ENCODE measurements at regions not wholly inside any gene's neighbourhood (a gene's known extent, or its start where the extent isn't known, plus 50 kb on each side); places are given as distances from the start of the nearest gene placed in this dataset.

DNA sequence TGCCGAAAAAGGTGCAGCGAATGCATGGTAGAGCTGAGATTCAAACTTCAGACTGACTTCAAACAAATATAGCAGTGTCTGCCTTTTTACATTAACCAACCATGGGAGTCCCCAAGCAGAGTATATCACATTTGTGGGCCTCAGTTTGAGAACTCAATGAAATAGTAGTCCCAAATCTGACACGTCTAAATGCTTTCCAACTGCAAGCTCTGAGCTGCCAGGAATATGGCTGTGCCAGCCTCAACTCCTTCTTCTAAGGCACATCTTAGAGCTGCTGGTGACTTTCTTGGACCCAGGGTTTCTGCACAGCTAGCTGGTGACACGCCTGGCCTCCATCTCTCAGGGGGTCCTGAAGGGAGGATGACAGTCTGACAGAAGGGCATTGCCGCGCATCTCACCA is 78.8 kb upstream of the SLC2A1 start:
- no peak for TF ChIP-seq POLR2A (IDR thresholded peaks at IDR 0.05)
- no peak for TF ChIP-seq EP300 (IDR thresholded peaks at IDR 0.05)
- TF ChIP-seq, protein P1, sequence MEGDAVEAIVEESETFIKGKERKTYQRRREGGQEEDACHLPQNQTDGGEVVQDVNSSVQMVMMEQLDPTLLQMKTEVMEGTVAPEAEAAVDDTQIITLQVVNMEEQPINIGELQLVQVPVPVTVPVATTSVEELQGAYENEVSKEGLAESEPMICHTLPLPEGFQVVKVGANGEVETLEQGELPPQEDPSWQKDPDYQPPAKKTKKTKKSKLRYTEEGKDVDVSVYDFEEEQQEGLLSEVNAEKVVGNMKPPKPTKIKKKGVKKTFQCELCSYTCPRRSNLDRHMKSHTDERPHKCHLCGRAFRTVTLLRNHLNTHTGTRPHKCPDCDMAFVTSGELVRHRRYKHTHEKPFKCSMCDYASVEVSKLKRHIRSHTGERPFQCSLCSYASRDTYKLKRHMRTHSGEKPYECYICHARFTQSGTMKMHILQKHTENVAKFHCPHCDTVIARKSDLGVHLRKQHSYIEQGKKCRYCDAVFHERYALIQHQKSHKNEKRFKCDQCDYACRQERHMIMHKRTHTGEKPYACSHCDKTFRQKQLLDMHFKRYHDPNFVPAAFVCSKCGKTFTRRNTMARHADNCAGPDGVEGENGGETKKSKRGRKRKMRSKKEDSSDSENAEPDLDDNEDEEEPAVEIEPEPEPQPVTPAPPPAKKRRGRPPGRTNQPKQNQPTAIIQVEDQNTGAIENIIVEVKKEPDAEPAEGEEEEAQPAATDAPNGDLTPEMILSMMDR (IDR thresholded peaks at IDR 0.05): no peak
- 91 to 94% (median 93%) methylated on average over 6 of the region's 6 CpGs for WGBS, 3 donors
- Histone ChIP-seq H3K36me3 (no peaks in the 10 kb centered on the region), H3K9me3 (no peaks in the 10 kb centered on the region), H3K4me1 (ENCODE audit: insufficient read depth) (no peaks in the 10 kb centered on the region), H3K27me3 (no peaks in the 10 kb centered on the region), H3K27ac (no peak overlapping the region), H3K4me3 (no peak overlapping the region)
- intact Hi-C loops (cut with DNase I): no loop called here
- DNase-seq: no peak

DNA sequence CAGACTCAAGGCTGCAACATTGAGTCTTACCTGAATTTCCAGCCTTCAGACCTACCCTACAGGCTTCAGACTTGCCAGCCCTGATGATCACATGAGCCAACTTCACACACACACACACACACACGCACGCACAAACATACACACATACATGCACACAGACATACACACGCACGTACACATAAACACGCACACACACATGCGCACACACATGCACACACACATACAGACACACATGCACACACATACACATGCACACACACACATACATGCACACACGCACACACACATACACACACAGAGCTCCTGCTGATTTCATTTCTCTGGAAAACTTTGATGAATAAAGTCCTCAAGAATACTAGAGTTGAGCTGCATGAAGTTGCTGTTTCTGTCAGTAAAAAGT is 78.3 kb upstream of the SLC2A1 start:
- TF ChIP-seq, protein P1 (IDR thresholded peaks at IDR 0.05): no peak
- no peak for DNase-seq
- Histone ChIP-seq H3K4me3 (no peak overlapping the region), H3K9me3 (no peaks in the 10 kb centered on the region), H3K36me3 (no peaks in the 10 kb centered on the region), H3K4me1 (ENCODE audit: insufficient read depth) (no peaks in the 10 kb centered on the region), H3K27me3 (no peaks in the 10 kb centered on the region), H3K27ac (no peak overlapping the region)
- 70 to 98% (median 95%) methylated on average over 7 of the region's 7 CpGs for WGBS, 3 donors
- intact Hi-C loops (cut with DNase I): no loop called here

DNA sequence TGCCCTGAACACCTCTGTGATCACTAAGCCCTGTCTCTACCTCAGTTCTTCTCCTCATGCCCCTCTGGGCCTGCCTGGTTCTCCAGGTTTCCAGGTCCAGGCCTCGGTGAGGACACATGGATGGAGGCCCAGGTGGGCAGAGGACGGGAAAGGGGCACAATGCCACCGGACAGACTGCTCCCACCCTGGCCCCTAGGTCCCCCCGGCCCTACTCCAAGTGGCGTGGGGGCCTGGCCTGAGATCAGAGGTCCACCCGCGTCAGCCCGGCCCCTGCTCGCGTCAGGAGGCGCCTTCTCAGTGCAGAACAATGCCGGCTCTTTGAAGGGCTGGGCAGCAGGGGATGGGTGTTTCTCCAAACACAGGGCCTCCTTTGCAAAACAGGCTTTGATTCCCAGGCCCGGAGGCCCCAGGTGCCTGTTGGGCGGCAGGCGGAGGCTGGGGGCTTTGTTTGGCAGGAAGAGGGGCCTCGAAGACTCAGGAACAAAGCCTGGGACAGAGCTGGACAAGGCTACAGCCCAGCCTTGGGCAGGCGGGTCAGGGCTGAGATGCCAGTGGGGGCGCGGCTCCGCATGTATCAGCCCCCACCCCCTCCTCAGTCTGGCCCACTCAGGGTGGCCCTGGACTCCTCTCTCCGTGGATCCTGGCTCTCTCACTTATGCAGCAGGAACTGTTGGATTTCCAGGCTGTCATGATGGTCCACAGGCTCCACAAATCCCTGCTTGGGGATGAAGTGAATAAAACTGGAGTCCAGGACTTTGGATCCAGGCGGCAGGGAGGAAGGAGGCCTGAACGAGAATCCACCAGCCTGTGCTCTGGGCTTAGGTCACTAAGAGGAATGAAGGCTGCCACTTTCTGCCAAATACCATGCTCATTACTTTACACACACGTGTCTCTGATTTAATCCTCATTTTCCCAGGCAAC is 77.4 kb upstream of the SLC2A1 start:
- TF ChIP-seq, protein P1 (IDR thresholded peaks at IDR 0.05): no peak
- TF ChIP-seq EP300 (IDR thresholded peaks at IDR 0.05) (no peak), POLR2A (IDR thresholded peaks at IDR 0.05) (no peak)
- H3K27me3 ChIP-seq: no peaks in the 10 kb centered on the region
- no peak overlapping the region for H3K4me3 ChIP-seq
- H3K27ac ChIP-seq: no peak overlapping the region
- H3K36me3 ChIP-seq: no peaks in the 10 kb centered on the region
- no peak for DNase-seq
- no peaks in the 10 kb centered on the region for H3K4me1 ChIP-seq (ENCODE audit: insufficient read depth)
- no peaks in the 10 kb centered on the region for H3K9me3 ChIP-seq
- 77 to 81% (median 80%) methylated on average over 24 of the region's 24 CpGs for WGBS, 3 donors
- intact Hi-C loops (cut with DNase I): no loop called here

DNA sequence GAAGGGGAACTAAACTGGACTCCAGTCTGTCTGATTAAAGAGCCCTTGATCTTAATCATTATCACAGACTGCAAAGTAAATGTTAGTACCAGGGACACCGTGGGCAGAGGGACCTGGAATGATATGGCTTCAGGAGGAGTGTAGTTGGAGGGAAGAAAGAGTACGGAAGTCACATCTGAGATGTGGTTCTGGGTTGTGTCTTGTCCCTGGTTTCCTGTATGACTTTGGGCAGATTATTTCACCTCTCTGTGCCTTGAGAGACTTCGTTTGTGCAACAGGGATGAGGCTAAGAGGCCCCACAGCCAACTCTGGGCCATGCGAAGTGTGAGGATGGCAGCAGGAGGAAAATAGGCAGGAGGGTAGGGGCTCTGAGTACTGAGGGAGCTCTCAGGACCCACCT is 76.1 kb upstream of the SLC2A1 start:
- Histone ChIP-seq H3K36me3 (no peaks in the 10 kb centered on the region), H3K27me3 (no peaks in the 10 kb centered on the region), H3K4me3 (no peak overlapping the region), H3K27ac (no peak overlapping the region), H3K4me1 (ENCODE audit: insufficient read depth) (no peaks in the 10 kb centered on the region), H3K9me3 (no peaks in the 10 kb centered on the region)
- TF ChIP-seq, protein P1 (IDR thresholded peaks at IDR 0.05): no peak
- TF ChIP-seq EP300 (IDR thresholded peaks at IDR 0.05) (no peak), POLR2A (IDR thresholded peaks at IDR 0.05) (no peak)
- WGBS, 3 donors: 80 to 86% (median 85%) methylated on average over 4 of the region's 4 CpGs
- DNase-seq: no peak
- intact Hi-C loops (cut with DNase I): no loop called here
